ENCODE measurements at regions not wholly inside any gene's neighbourhood (a gene's known extent, or its start where the extent isn't known, plus 50 kb on each side); places are given as distances from the start of the nearest gene placed in this dataset.

DNA sequence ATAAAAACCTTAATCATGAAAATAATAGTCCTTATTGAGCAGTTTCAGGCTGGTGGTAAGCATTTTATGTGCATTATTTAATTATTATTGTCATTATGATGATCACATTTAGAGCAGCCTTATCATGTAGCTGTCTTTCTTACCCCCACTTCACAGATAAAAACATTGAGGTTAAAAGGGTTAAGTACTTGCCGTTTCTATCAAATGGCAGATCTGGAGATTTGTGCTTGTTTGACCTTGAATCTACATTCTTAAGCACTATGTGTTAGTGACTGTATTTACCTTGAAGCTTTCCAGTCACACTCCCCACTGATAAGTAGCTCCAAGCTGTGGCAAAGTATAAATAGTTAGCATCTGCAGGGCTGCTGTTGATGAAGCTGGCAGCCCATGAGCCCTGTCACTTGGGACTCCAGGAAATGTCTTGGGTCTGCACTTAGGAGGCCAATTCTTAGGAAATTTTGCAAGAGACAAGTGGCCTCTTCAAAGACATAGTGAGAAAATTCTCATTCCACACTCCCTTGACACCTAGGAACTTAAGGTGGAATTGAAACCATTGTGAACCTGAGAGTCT, 116.8 kb upstream of the AGR3 start:
- Histone ChIP-seq H3K36me3 (peaks cover 0 to 11% (median 0%) of the 10 kb centered on the region in 3 donors), H3K9me3 (peaks cover 0 to 10% (median 4%) of the 10 kb centered on the region in 4 donors), H3K27ac (no peak overlapping the region), H3K4me1 (peaks cover 0 to 3% (median 0%) of the 10 kb centered on the region in 4 donors), H3K4me3 (no peak overlapping the region), H3K27me3 (no peaks in the 10 kb centered on the region)
- TF ChIP-seq POLR2A (IDR thresholded peaks at IDR 0.05) (no peak), EP300 (IDR thresholded peaks at IDR 0.05) (no peak)
- TF ChIP-seq, protein P1, sequence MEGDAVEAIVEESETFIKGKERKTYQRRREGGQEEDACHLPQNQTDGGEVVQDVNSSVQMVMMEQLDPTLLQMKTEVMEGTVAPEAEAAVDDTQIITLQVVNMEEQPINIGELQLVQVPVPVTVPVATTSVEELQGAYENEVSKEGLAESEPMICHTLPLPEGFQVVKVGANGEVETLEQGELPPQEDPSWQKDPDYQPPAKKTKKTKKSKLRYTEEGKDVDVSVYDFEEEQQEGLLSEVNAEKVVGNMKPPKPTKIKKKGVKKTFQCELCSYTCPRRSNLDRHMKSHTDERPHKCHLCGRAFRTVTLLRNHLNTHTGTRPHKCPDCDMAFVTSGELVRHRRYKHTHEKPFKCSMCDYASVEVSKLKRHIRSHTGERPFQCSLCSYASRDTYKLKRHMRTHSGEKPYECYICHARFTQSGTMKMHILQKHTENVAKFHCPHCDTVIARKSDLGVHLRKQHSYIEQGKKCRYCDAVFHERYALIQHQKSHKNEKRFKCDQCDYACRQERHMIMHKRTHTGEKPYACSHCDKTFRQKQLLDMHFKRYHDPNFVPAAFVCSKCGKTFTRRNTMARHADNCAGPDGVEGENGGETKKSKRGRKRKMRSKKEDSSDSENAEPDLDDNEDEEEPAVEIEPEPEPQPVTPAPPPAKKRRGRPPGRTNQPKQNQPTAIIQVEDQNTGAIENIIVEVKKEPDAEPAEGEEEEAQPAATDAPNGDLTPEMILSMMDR (IDR thresholded peaks at IDR 0.05), result no peak
- 76 to 80% methylated on average over 1 of the region's 1 CpG for WGBS, 2 donors
- DNase-seq (ENCODE audit: low spot score in 2 of 2), result no peak

DNA sequence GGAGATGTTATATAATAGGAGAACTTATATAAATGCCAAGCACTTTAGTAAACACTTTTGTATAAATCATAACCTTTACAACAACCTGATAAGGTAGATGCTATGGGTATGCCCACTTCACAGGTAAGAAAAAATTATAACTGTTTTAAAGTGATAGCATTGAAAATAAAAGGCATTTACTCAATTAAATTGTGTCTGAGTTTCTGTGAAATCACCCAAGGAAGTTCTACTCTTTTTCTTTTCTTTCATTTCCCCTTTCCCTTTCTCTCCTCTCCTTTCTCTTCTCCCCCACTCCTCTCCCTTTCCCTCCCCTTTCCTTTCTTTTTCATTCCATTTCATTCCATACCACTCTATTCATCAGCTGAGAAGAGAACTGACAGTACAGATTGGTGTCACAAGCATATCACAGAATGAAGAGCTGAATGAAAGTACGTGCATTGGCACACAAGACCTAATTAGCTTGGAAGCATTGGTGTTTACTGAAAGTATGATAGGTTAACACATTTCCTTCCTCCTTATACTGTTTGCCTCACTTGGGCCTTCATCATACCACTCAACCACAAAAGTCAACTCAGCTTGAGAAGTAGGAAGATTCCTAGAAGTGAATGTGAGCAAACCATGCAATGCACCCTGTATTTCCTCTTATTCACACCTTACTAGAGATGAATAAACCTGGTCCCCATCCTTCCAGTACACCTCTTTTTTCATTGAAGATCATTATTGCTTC, 117.9 kb upstream of the AGR3 start:
- Histone ChIP-seq H3K27me3 (no peaks in the 10 kb centered on the region), H3K9me3 (peaks cover 0 to 10% (median 4%) of the 10 kb centered on the region in 4 donors), H3K36me3 (peaks cover 0 to 11% (median 0%) of the 10 kb centered on the region in 3 donors), H3K27ac (no peak overlapping the region), H3K4me3 (no peak overlapping the region), H3K4me1 (no peaks in the 10 kb centered on the region)
- DNase-seq (ENCODE audit: low spot score in 2 of 2), result no peak
- WGBS, 2 donors, result 77 to 95% methylated on average over 1 of the region's 1 CpG
- TF ChIP-seq EP300 (IDR thresholded peaks at IDR 0.05) (no peak), POLR2A (IDR thresholded peaks at IDR 0.05) (no peak)
- TF ChIP-seq, protein P1 (IDR thresholded peaks at IDR 0.05), result no peak

DNA sequence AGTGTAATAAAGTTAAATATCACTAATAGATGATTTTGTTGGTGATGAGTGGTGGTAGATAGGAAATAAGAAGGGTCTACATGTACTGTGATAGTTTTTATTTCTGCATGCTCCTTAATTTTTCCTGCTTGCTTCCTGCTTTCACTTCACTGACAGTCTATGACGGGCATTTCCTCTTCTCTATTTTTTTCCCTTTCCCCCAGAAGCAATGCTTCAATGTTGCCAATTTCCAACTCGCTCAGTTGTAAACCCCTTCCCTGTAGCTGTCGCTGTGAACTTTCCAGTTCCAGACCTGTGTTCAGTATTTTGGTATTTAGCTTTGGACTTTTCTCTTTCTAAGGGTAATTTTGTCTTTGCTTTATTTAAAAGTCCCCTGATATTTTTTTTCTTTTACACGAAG, 123.5 kb upstream of the AGR3 start:
- H3K4me3 ChIP-seq, result no peak overlapping the region
- H3K27me3 ChIP-seq, result no peaks in the 10 kb centered on the region
- H3K36me3 ChIP-seq, result no peaks in the 10 kb centered on the region
- H3K9me3 ChIP-seq, result no peaks in the 10 kb centered on the region
- no peak for DNase-seq (ENCODE audit: low spot score in 2 of 2)
- H3K4me1 ChIP-seq, result peaks cover 0 to 22% (median 2%) of the 10 kb centered on the region in 4 donors
- TF ChIP-seq POLR2A (IDR thresholded peaks at IDR 0.05), result no peak
- TF ChIP-seq, protein P1 (IDR thresholded peaks at IDR 0.05), result no peak
- peak in 1 of 2 donors; percentile 30 for TF ChIP-seq EP300 (IDR thresholded peaks at IDR 0.05)
- 68 to 75% methylated on average over 4 of the region's 4 CpGs for WGBS, 2 donors
- peak overlapping the region in 1 of 4 donors; percentile 13 for H3K27ac ChIP-seq

DNA sequence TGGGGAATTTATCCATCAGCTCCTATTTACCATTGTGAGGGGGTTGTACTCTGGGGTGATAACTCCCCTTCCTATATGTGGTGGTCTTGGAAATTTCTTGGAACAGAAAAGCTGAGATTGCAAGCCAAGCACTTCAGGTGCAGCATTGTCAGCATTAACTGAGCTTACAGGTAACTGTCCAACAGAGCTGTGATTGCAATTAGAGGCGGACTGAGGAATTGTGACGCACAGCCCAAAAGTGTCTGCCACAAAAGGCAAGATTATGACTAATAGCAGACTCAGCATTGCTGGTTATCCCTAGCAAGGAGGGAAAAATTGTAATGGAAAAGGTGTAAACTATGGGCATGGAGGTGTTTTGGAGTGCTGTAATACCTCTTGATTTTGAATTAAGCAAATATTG, 126.1 kb upstream of the AGR3 start:
- Histone ChIP-seq H3K4me1 (peaks cover 0 to 29% (median 8%) of the 10 kb centered on the region in 4 donors), H3K36me3 (no peaks in the 10 kb centered on the region), H3K27me3 (no peaks in the 10 kb centered on the region), H3K9me3 (no peaks in the 10 kb centered on the region), H3K27ac (no peak overlapping the region), H3K4me3 (no peak overlapping the region)
- TF ChIP-seq, protein P1 (IDR thresholded peaks at IDR 0.05), result no peak
- no peak for TF ChIP-seq POLR2A (IDR thresholded peaks at IDR 0.05)
- TF ChIP-seq EP300 (IDR thresholded peaks at IDR 0.05), result no peak
- WGBS, 2 donors, result 98% methylated on average over 2 of the region's 2 CpGs
- DNase-seq (ENCODE audit: low spot score in 2 of 2), result no peak

DNA sequence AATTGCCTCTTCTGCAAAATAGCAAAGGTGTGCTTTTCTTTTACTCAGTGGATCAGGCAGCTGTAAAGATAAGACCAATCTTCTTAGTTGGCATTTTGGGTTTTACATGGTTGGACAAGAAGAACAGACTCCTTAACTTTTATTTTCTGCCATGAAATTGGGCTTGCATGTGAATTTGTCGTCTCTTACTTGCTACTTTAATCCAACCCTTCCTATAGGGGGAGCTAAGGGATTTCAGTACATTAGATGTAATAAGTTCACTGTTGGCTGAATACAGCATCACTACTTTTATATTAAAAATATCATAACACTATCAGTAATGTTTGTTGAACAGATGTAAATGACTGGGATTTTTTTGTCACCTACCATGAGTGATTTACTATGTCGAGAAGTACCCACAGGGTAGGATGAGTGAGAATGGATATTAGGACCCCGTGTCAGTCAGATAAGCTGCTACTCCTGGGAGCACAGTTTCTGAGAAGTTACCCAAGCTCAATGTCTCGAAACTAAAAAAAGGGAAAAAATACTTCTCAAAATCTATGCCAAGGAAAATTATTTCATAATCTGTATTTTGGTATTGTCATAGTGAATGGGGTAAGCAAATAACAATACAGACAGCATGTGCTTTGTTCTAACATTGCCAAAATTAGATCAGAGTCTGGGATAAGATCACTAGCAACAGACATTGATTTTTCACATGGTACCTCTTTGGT, 127.4 kb upstream of the AGR3 start:
- Histone ChIP-seq H3K9me3 (no peaks in the 10 kb centered on the region), H3K27ac (peak overlapping the region in 3 of 4 donors; percentile 32 to 75 (median 51)), H3K27me3 (no peaks in the 10 kb centered on the region), H3K36me3 (no peaks in the 10 kb centered on the region), H3K4me1 (peaks cover 0 to 29% (median 8%) of the 10 kb centered on the region in 4 donors), H3K4me3 (no peak overlapping the region)
- no peak for DNase-seq (ENCODE audit: low spot score in 2 of 2)
- TF ChIP-seq EP300 (IDR thresholded peaks at IDR 0.05) (peak in 1 of 2 donors; percentile 72), POLR2A (IDR thresholded peaks at IDR 0.05) (no peak)
- TF ChIP-seq, protein P1 (IDR thresholded peaks at IDR 0.05), result peak; percentile 14 to 28 (median 22)
- 56 to 59% methylated on average over 4 of the region's 4 CpGs for WGBS, 2 donors

All from tibial nerve (tissue), 4 donors.